GM13977 (cell line): ENCODE measurements at regions not wholly inside any gene's neighbourhood (a gene's known extent, or its start where the extent isn't known, plus 50 kb on each side); places are given as distances from the start of the nearest gene placed in this dataset.

Experiments used
- DNase-seq: peaks from one replicate; pipeline ENCODE4 v3.0.0; 2012; ENCODE audit warnings: low spot score
- CTCF ChIP-seq: IDR thresholded peaks from 2 replicates; pipeline ENCODE4 v1.5.1; 2012; ENCODE audit warnings: mild to moderate bottlenecking, control low read depth; ENCODE audit not compliant: insufficient read depth; ENCODE audit errors: extremely low read depth, missing control alignments
- in situ Hi-C: fragments of 300-500 bp; cut with MboI; formaldehyde crosslinking; loops from one replicate; pipeline ENCODE4 v1.12.0; 2022; ENCODE audit warnings: low sequenced_read_pairs, low pct_unique_long_range_greater_than_20kb, mixed read lengths, inconsistent platforms; ENCODE audit not compliant: unreplicated experiment

GRCh38 chr2:191488135-191488534, 189.8 kb upstream of the NABP1 start:
- in situ Hi-C loops = no loop called here
- DNase-seq = no peak

GRCh38 chr2:191489177-191489576, 188.8 kb upstream of the NABP1 start:
- in situ Hi-C loops = no loop called here
- no peak for DNase-seq
- no peak for TF ChIP-seq CTCF

More at GRCh38 chr2:191488135-191488534, 189.8 kb upstream of the NABP1 start:
- TF ChIP-seq CTCF = no peak

- in situ Hi-C loops = no loop called here
- TF ChIP-seq CTCF = no peak
- DNase-seq = no peak
Observed at GRCh38 chr2:191496838-191497237, 181.1 kb upstream of the NABP1 start.

GRCh38 chr2:191497822-191498221, 180.1 kb upstream of the NABP1 start:
- DNase-seq = no peak
- no peak for TF ChIP-seq CTCF
- in situ Hi-C loops = no loop called here

GRCh38 chr2:191499050-191499449, 178.9 kb upstream of the NABP1 start:
- no peak for TF ChIP-seq CTCF
- in situ Hi-C loops = no loop called here
- DNase-seq = no peak

GRCh38 chr2:191499874-191500565, 177.9 kb upstream of the NABP1 start:
- no peak for DNase-seq
- TF ChIP-seq CTCF = no peak
- in situ Hi-C loops = loop anchor here (25.0 kb wide), 2 partner anchors 338 to 438 kb away; partner anchors contain the start of gene STAT4
